HG02885 (cell line): ENCODE measurements at regions not wholly inside any gene's neighbourhood (a gene's known extent, or its start where the extent isn't known, plus 50 kb on each side); places are given as distances from the start of the nearest gene placed in this dataset.

Source experiments
- ATAC-seq: cut with Tn5 transposase; IDR thresholded peaks from one replicate; pipeline ENCODE4 v1.9.1; 2021; ENCODE audit warnings: mild to moderate bottlenecking; ENCODE audit not compliant: unreplicated experiment, poor library complexity

DNA sequence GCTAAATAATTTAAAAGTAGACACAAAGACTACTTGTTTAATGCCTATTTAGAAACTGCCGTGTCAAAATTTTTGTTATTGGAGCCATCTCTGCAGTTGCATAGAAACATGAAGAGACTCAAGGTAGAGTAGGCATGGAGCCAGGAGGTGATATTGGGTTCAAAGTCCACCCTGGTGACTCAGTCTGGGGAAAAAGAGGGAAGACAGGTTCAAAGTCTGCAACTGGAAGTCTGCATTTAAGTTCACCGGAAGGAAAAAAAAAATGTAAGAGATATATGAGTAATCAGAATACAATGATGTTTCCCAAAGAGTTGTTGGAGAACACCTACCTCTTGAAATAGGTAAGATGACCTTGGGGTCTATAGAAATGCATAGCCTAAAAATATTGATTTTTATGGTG lies 67.4 kb upstream of the QRFPR start:
- ATAC-seq, result no peak

DNA sequence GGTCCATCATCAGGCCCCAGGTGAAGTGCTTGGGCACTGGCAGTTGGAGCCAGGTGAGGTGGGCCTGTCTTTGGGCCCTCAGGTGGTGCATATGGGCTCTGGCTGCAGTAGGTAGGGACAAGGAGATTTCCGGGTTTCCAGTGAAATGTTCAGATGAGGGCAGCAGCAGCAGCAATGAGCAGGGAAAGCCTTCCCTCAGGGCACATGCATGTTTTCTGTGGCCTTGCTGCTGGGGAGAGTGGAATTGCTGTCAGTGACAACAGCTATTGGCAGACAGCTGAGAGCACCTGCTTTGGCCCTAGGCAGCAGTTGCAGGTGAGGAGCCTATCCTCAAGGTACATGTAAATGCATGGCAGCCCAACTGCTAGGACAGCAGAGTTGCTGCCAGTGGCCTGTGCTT lies 58.9 kb upstream of the QRFPR start:
- no peak for ATAC-seq
